GM18907 (cell line): ENCODE measurements at regions not wholly inside any gene's neighbourhood (a gene's known extent, or its start where the extent isn't known, plus 50 kb on each side); places are given as distances from the start of the nearest gene placed in this dataset.

Experiments
- ATAC-seq: cut with Tn5 transposase; IDR thresholded peaks from one replicate; pipeline ENCODE4 v1.9.1; 2021; ENCODE audit warnings: mild to moderate bottlenecking, moderate library complexity; ENCODE audit not compliant: unreplicated experiment

- no peak for ATAC-seq
Observed at GRCh38 chr2:2568411-2568810, 237.3 kb upstream of the MYT1L start.

- ATAC-seq = no peak
Observed at GRCh38 chr2:2567776-2568175, 236.7 kb upstream of the MYT1L start.

DNA sequence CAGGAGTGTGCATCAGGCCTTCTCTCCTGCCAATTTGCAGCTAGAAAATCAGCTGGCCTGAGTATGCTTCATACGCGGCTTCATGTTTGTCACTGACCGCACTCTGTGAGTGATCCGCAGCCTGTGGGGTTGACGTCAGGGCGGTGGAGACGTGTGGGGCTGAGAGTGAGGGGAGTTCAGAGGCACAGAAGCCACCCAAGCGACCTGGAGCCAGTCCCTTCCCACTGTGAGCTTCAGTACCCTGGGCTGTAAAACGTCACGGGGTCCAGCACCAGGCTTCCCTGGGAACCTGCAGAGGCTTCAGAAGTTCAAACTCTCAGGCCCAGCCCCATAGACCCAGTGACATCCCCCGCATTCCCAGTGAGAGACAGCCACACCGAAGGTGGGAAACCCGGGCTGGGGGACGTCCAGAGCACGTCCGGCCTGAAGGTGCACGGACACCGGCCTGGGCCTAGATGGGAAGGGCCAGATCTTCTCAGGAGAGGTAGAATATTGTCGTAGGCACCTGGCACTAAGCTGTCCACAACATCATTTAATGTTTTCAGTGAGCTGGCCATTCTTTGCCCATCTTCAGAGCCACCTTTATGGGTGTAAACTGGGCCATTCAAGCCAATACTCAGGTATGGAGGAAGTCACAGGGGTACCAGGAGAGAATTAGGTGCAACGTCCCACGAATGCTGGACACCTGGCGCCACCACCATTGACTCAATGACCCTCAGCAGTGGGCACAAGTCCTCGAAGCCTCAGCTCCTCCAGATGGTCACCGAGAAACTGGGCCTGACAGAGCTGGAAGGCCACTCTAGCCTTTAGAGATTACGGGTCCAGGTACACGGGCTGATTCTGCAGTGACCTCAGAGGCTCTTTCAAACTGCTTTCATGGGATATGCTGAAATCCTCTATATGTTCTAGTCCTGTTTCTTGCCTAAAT, 235.6 kb upstream of the MYT1L start:
- ATAC-seq = no peak

DNA sequence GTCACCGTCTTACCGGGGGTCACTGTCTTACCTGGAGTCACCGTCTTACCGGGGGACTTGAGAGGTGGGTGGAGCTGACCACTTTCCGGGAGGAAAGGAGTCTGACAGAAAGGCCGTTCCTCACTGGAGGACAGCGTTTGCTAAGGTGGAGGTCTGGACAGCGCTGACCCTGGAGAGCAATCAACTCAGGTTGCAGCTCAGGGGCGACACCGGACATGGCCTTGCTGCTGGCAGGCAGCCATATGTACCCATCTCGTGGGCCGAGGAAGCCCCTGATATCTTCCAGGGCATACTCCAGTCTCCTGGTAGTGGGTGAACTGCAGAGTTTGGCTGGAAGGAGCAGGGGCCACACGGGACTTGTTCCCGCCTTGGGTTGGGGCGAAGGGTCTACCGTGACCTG, 234.6 kb upstream of the MYT1L start:
- no peak for ATAC-seq

- ATAC-seq = no peak
Observed at GRCh38 chr2:2564300-2565078, 233.4 kb upstream of the MYT1L start.

DNA sequence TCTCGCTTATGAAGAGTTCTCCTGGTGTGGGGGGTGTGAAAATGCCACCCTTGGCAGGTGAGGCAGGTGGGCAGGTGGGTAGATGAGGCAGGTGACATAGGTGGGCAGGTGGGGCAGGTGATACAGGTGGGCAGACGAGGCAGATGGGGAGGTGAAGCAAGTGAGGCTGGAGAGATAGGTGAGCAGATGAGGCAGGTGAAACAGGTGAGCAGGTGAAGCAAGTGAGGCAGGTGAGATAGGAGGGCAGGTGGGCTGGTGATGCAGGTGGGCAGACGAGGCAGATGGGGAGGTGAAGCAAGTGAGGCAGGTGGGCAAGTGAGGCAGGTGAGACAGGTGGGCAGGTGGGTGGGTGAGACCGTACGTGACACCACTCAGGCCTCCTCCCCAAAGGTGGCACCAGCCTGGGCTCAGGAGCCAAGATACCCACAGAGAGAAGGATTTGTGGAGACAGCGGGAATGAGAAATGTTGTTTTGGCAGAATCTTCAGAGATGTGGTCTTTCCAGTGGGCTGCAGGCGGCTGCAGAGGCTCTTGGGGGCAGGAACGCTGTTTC, 232.3 kb upstream of the MYT1L start:
- no peak for ATAC-seq

DNA sequence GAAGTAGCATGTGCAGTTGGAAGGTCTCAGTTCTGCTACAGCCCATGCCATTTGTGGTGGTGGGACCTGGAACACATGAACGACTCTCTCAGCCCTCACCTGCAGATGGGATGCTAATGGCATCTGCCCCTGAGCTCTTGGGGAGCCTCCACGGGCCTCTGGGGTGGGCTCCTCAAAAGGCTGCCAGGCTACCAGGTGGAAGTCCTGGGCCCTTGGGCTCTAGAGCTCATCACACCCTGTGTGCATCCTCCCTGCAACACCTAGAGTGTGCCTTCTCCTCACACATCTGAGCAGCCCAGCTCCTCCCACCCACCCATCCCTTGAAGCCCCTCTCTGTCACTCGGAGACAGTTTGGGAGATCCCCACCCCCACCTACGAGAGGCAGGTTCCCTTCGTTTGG, 231.8 kb upstream of the MYT1L start:
- ATAC-seq = no peak

- no peak for ATAC-seq
Observed at GRCh38 chr2:2561346-2562095, 230.4 kb upstream of the MYT1L start.

- no peak for ATAC-seq
Observed at GRCh38 chr2:2560374-2561015, 229.4 kb upstream of the MYT1L start.

- ATAC-seq = no peak
Observed at GRCh38 chr2:2558476-2558875, 227.4 kb upstream of the MYT1L start.

GRCh38 chr2:2557475-2557874, 226.4 kb upstream of the MYT1L start:
- ATAC-seq = no peak

- ATAC-seq = no peak
Observed at GRCh38 chr2:2550856-2551255, 219.8 kb upstream of the MYT1L start.

- no peak for ATAC-seq
Observed at GRCh38 chr2:2547911-2548310, 216.8 kb upstream of the MYT1L start.

DNA sequence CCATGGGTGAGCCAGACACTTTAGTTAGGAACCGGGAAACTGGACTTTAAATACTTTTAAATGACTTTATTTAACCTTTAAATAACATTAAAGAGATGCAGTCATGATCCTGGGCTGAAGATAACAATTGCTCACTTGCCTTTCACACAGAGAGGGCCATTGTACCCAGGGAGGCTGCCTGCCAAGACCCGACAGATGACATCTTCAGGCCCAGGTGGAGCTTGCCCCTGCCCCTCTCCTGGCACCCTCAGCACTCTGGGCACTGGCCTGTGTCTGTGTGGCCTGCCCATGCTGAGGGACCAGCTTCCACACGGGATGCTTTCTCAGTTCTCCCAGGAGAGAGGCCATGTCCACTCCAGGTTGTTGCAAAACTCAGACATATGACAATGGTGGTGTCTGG, 216.4 kb upstream of the MYT1L start:
- no peak for ATAC-seq

GRCh38 chr2:2546046-2546445, 215.0 kb upstream of the MYT1L start:
- no peak for ATAC-seq

DNA sequence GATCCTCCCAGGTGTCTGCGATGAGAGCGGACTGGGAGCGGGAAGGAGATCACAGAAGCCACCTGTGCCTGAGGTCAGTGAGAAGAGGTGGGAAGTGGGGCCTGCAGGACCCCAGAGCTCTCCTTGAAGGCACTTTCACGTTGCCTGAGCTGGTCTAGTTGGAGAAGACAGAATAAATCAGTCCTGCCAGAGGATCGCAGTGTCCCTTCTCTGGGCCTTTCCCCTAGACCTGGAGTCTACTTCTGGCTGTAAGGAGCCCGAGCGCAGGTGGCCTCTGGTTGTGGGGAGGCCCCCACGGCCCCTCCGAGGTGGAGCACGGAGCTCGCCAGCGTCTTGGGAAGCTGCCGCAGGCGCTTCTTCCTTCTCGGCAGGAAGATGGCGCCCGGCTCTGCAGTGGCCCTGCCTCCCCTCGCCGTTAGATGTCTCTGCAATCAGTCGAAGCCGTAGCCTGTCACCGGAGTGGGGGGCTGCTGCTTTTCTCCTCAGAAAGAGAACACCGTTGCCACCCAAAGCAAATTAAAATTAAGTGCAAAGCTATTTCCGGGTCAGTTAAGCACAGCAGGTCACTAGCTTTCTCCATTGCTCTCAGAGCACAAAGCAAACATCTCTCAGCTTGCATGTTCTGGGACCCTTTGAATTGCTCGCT, 212.0 kb upstream of the MYT1L start:
- ATAC-seq = no peak

GRCh38 chr2:2542316-2542715, 211.2 kb upstream of the MYT1L start:
- no peak for ATAC-seq

GRCh38 chr2:2540406-2540805, 209.3 kb upstream of the MYT1L start:
- ATAC-seq = no peak

GRCh38 chr2:2536416-2537056, 205.5 kb upstream of the MYT1L start:
- ATAC-seq = no peak

- no peak for ATAC-seq
Observed at GRCh38 chr2:2530334-2530733, 199.3 kb upstream of the MYT1L start.
